Islet precursor cell (in vitro differentiated cells): ENCODE measurements at regions not wholly inside any gene's neighbourhood (a gene's known extent, or its start where the extent isn't known, plus 50 kb on each side); places are given as distances from the start of the nearest gene placed in this dataset.

ENCODE experiments used
- DNase-seq: peaks from one replicate; pipeline ENCODE4 v3.0.0-alpha.2; 2018

DNA sequence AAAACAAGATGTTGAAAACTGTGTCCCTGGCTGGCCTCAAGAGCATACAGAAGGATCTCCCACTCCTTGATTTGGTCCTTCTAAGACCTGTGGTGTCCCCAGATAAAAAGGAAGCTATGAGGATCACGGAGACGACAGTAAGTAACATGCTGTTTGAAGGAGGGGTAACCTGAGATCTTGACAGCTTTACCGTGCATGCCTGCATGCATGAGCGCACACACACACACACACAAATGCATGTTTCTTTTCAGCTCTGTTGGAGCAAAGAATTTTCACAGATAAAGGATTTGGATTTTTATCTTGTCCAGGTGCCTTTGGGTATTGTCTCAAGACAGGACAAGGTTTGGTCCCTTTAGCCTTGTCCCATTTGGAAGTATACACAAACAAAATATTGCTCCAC is 411.6 kb upstream of the CCDC196 start:
- no peak for DNase-seq

DNA sequence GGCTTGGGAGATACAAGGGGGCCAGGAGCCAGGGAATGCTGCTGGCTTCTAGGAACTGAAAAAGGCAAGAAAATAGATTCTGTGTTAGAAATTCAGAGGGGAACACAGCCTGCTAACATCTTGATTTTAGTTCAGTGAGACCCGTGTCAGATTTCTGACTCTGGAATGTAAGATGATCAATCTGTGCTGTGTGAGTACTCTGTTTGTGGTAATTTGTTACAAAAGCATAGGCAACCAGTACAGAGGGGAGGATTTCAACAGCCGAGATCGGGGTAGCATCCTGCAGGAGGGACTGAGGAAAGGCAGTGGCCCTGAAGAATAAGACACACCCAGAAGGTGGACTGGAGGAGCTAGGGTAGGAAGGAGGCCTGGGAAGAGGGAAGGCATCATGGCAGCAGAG is 410.0 kb upstream of the CCDC196 start:
- no peak for DNase-seq

- no peak for DNase-seq
Observed at GRCh38 chr14:66078006-66078405, 408.2 kb upstream of the CCDC196 start.

DNA sequence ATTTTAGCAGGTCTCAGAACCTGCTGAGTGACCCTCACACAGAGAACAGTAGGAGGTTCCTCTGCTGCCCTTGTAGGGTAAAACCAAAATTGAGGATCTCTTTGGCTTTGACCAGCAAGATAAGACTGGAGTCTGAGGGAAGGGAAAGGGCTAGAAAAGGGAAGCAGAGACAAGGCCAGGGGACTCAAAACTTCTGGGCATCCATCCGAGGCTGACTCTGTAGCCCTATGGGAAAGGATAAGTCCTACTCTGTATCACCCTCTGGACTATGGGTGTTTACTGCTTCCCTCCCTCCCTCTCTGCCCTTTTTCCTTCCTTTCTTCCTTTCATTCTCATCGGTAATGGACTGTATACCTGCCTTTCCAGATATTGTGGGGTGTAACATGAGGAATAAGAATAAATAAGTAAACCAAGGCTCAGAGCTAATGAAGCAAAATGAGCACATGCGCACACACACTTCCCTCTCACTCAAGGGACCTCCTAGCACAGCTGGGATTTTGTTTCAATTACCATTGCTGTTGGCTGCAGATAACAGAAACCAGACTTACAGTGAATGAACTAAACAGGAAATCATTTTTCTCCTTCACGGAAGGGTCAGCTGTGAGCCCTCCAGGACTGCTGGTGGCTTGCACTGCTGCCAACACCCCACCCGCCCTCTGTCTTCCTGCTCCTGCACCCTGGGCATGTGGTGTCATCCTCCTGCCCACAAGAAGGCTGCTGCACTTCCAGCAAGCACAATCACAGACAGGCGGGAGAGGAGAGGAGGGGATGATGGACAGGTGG is 404.4 kb upstream of the CCDC196 start:
- no peak for DNase-seq

GRCh38 chr14:66085224-66085623 is 400.9 kb upstream of the CCDC196 start:
- no peak for DNase-seq

DNA sequence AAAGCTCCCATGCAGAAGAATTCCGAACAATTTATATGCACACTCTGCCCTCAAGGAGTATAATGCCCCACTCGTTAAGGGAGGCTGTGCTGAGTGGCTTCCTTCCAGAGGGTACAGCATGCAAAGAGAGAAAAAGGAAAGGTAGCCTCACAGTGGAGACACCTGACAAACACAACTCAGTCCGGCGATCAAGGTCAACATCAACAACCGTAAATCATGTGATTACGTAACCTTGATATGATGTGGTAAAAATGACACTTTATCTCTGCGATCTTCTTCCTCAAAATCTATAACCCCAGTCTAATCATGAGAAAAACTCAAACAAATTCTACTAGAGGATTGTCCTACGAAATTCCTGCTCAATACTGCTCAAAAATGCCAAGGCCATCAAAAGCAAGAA is 400.5 kb upstream of the CCDC196 start:
- DNase-seq = no peak

GRCh38 chr14:66087231-66087630 is 398.9 kb upstream of the CCDC196 start:
- DNase-seq = no peak

GRCh38 chr14:66088656-66089055 is 397.5 kb upstream of the CCDC196 start:
- DNase-seq = no peak

- no peak for DNase-seq
Observed at GRCh38 chr14:66092206-66092605, 394.0 kb upstream of the CCDC196 start.

GRCh38 chr14:66092748-66093147 is 393.4 kb upstream of the CCDC196 start:
- DNase-seq = no peak

- no peak for DNase-seq
Observed at GRCh38 chr14:66094001-66094727, 392.0 kb upstream of the CCDC196 start.

DNA sequence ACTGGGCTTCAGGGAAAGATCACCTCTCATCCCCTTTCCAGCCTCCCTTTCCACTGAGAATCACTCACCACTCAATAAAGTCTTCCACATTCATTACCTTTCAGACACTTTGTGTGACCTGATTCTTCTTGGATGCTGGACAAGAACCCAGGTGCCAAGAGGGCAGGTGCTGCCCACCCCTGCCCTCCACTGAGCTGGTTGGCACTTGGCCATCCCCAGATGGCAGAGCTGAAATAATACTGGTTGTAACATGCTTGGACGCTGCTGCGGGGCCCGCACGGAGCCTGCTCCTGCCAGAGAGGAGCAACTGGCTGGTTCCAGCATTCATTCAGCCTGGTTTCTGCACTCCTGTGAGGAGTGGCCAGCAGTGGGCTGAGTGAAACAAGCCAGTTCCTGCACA is 386.7 kb upstream of the CCDC196 start:
- no peak for DNase-seq

DNA sequence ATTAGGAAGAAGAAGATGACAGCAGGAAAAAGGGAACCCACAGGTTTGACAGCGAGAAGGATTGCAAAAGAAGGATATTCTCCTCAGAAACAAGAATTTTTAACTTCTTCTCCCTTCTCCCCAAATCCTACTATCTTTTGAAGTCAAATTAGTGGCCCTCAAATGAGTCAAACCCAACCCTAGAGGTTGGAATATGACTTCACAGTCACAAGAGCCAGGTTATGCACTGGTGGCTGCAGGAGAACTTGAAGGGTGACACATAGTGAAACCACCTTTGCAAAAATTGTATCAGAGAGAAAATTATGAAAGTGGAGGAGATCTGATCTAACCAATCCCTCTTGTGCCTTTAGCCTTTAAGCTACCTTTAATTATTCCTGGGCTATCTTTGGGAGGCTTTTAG is 386.2 kb upstream of the CCDC196 start:
- DNase-seq = no peak

GRCh38 chr14:66101662-66102061 is 384.5 kb upstream of the CCDC196 start:
- DNase-seq = no peak

DNA sequence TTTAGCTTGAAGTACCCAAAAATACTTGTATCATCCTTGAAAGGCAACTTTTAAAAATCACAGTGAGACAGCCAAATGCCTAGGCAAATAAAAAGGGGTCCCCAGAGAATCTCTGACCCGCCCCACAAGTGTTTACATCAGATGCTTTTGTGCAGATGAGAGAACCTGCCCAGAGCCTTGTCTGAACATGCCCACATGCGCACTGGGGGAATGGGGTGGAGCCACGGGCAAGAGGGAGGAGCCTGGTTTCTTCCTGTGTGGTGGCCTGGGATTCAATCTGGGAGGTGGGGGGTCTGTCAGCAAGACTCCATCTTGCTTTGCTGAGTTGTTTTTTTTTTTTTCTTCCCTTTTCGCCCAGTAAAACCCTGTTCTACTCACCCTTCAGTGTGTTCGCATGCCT is 381.7 kb upstream of the CCDC196 start:
- DNase-seq = no peak

DNA sequence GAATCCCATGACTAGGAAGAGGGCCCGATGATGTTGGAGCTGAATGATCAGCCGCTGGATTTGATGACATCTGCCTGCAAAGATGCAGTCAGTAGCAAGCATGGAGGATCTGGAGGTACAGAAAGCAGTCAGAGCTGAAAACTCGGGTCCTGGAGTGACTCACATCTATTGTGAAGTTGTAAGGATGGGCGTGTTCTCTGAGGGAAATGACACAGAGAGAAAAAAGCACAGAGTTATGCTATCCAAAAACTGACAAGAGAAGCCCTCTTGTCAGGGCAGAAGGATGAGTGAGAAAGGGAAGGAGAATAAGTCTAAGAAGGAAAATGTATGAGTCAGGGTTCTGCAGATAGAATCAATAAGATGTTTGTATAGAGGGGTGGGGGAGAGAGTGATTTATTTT is 380.4 kb upstream of the CCDC196 start:
- no peak for DNase-seq

GRCh38 chr14:66109426-66109825 is 376.7 kb upstream of the CCDC196 start:
- no peak for DNase-seq

GRCh38 chr14:66111891-66112290 is 374.3 kb upstream of the CCDC196 start:
- DNase-seq = no peak

DNA sequence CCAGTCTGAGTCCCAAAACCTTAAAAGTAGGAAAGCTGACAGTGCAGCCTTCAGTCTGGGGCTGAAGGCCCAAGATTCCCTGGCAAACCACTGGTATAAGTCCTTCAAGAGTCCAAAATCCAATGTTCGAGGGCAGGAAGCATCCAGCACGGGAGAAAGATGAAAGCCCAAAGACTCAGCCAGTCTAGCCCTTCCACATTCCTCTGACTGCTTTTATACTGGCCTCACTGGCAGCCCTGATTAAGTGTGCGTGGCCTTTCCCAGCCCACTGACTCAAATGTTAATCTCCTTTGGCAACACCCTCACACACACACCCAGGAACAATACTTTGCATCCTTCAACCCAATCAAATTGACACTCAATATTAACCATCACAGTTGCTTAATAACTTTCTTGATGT is 372.1 kb upstream of the CCDC196 start:
- DNase-seq = peak; percentile 61

DNA sequence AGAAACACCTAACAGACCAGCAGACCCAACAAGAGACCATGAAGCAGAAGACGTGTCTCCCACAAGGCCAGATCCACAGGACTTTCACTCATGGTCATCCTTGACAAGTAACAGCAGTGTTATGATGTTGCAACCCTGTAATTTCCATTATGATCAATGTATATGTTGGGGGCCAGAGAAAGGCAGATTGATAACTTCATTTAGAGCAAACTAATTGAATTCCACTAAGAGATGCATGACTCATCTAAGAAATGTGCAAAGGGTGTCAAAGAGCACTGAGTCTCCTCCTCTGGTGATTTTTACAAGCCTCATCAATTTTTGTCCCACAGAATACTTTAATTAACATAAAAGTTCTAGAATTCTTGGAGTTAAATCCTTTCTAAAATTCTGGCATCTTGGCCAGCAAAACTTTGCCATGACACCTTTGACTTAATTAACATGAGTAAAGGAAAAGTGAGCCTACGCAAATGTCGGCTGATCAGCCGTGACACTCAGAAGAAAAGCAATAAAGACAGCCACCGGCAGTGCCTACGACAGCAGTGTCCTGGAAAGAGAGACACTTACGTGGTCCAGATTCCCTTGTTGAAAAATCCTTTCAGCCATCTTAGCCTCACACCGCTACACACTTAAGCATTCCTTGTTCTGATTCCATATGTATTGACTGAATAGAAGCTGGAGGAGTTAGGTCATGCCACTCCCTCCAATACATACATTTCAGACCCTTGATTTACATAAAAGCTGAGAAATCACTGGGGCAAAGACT is 370.2 kb upstream of the CCDC196 start:
- no peak for DNase-seq

DNA sequence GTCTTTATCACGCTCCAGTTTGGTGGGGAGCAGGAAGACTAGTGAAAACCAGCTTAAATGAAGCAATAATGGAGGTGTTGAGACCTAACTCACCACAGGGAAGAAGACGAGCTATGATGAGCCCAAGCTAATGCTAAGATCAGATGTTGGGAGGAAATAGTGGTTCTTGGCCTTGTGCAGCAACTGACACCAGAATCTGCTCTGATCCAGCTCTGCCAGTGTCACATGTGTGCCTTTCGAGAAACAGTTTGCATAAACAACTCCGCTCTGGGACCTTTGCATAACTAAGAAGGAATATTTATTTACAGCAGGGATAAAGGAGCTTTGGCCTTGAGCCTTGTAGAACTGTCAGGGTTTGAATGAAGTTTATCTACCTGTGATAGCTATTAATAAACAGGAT is 369.4 kb upstream of the CCDC196 start:
- DNase-seq = no peak

GRCh38 chr14:66117600-66117999 is 368.6 kb upstream of the CCDC196 start:
- peak; percentile 71 for DNase-seq

GRCh38 chr14:66119606-66120231 is 366.5 kb upstream of the CCDC196 start:
- DNase-seq = peak; percentile 72
